H1 (cell line): ENCODE measurements at regions not wholly inside any gene's neighbourhood (a gene's known extent, or its start where the extent isn't known, plus 50 kb on each side); places are given as distances from the start of the nearest gene placed in this dataset.

Source experiments
- CTCF ChIA-PET: fragments of 300-600 bp; sonication (Branson Sonifier 250); formaldehyde crosslinking; loops from one replicate; lab custom pipeline; 2021; ENCODE audit not compliant: partially characterized antibody; lab: Charles Lee
- POLR2A ChIA-PET: fragments of 300-600 bp; sonication (Branson Sonifier 250); formaldehyde crosslinking; loops from one replicate; lab custom pipeline; 2021; ENCODE audit warnings: inconsistent platforms; ENCODE audit not compliant: partially characterized antibody; lab: Charles Lee
- DNase-seq, 2 experiments: peaks; one replicate each; pipeline versions ENCODE4 v3.0.0 to v3.0.0-alpha.2; 2010 to 2022; ENCODE audit warnings: low spot score in 2 of 2, low read depth in 1 of 2, mixed read lengths in 1 of 2
- FAIRE-seq: peaks from 2 replicates; lab custom pipeline; 2011; peaks lifted over from hg19 to GRCh38; lab: Jason Lieb, UNC
- H2AFZ ChIP-seq: 2 replicates; pipeline ENCODE4 v1.8.1; 2012; ENCODE audit warnings: low read length, inconsistent platforms
- H2AK5ac ChIP-seq: 2 replicates; pipeline ENCODE4 v1.6.1; 2013; ENCODE audit warnings: low read depth, low read length
- H2BK120ac ChIP-seq: replicated peaks from 2 replicates; pipeline ENCODE3; 2013; ENCODE audit warnings: low read depth, low read length, inconsistent platforms
- H2BK12ac ChIP-seq: 2 replicates; pipeline ENCODE4 v1.6.1; 2013; ENCODE audit warnings: low read depth, low read length
- H2BK15ac ChIP-seq: 2 replicates; pipeline ENCODE4 v1.6.1; 2013; ENCODE audit warnings: low read length
- H2BK20ac ChIP-seq: 2 replicates; pipeline ENCODE4 v1.6.1; 2013; ENCODE audit warnings: low read length
- H2BK5ac ChIP-seq: 2 replicates; pipeline ENCODE4 v1.6.1; 2013; ENCODE audit warnings: low read depth, low read length
- H3K14ac ChIP-seq: 2 replicates; pipeline ENCODE4 v1.6.1; 2013; ENCODE audit warnings: inconsistent platforms; ENCODE audit not compliant: insufficient read length
- H3K18ac ChIP-seq: 2 replicates; pipeline ENCODE4 v1.6.1; 2013; ENCODE audit warnings: low read length; ENCODE audit errors: extremely low read depth
- H3K23ac ChIP-seq: 2 replicates; pipeline ENCODE4 v1.6.1; 2013; ENCODE audit warnings: inconsistent platforms; ENCODE audit not compliant: insufficient read length
- H3K23me2 ChIP-seq: 2 replicates; pipeline ENCODE4 v1.6.1; 2013; ENCODE audit warnings: low read depth, low read length
- H3K27ac ChIP-seq: 2 replicates; pipeline ENCODE4 v1.6.1; 2011; ENCODE audit warnings: low read depth, low read length, inconsistent platforms
- H3K27me3 ChIP-seq, 4 experiments: replicated peaks in 1 of 4; 1 replicate in 1 of 4; 2 replicates in 3 of 4; pipeline versions ENCODE4 v1.6.1 to v1.8.1; 2011 to 2013; ENCODE audit warnings: low read length in 3 of 4, mild to moderate bottlenecking in 3 of 4, inconsistent platforms in 2 of 4, mixed read lengths in 2 of 4, moderate library complexity in 1 of 4; ENCODE audit not compliant: control insufficient read depth in 3 of 4, insufficient read depth in 3 of 4; ENCODE audit errors: extremely low read depth in 1 of 4
- H3K36me3 ChIP-seq, 4 experiments: 2 replicates each; pipeline versions ENCODE4 v1.6.1 to v1.8.1; 2011 to 2013; ENCODE audit warnings: mild to moderate bottlenecking in 4 of 4, low read length in 3 of 4, moderate library complexity in 2 of 4, control low read depth in 1 of 4, inconsistent platforms in 1 of 4; ENCODE audit not compliant: insufficient read depth in 4 of 4, control insufficient read depth in 2 of 4
- H3K4ac ChIP-seq: replicated peaks from 2 replicates; pipeline ENCODE3; 2013; ENCODE audit warnings: low read length, low read depth, mixed read lengths, inconsistent platforms; ENCODE audit not compliant: insufficient read length
- H3K4me1 ChIP-seq, 4 experiments: replicated peaks in 1 of 4; 1 replicate in 1 of 4; 2 replicates in 3 of 4; pipeline versions ENCODE4 v1.6.1 to v1.8.1; 2011 to 2013; ENCODE audit warnings: low read length in 3 of 4, inconsistent platforms in 2 of 4, mixed read lengths in 1 of 4; ENCODE audit not compliant: insufficient read depth in 4 of 4, control insufficient read depth in 3 of 4
- H3K4me2 ChIP-seq, 2 experiments: 2 replicates each; pipeline versions ENCODE4 v1.6.1 to v1.8.1; 2011 to 2013; ENCODE audit warnings: low read depth in 2 of 2, low read length in 2 of 2, control low read depth in 1 of 2, inconsistent platforms in 1 of 2, mild to moderate bottlenecking in 1 of 2; ENCODE audit not compliant: insufficient read depth in 1 of 2
- H3K4me3 ChIP-seq, 4 experiments: fragments of 200-600, 300-600 bp in 1 of 4; sonication (generic), shearing (Covaris generic), sonication (Bioruptor Twin) in 1 of 4; 2 replicates each; pipeline versions ENCODE4 v1.5.1 to v1.8.1; 2011 to 2016; ENCODE audit warnings: low read length in 4 of 4, low read depth in 3 of 4, control low read depth in 2 of 4, inconsistent platforms in 2 of 4, mild to moderate bottlenecking in 2 of 4, mixed read lengths in 1 of 4, moderate library complexity in 1 of 4; ENCODE audit not compliant: insufficient read depth in 2 of 4; ENCODE audit errors: extremely low read depth in 1 of 4
- H3K56ac ChIP-seq: replicated peaks from 2 replicates; pipeline ENCODE3; 2013; ENCODE audit warnings: low read depth, mild to moderate bottlenecking, mixed read lengths, low read length, inconsistent platforms; ENCODE audit not compliant: insufficient read length
- H3K79me1 ChIP-seq: 2 replicates; pipeline ENCODE4 v1.6.1; 2013; ENCODE audit warnings: low read depth, low read length, control low read depth
- H3K79me2 ChIP-seq, 2 experiments: 2 replicates each; pipeline versions ENCODE4 v1.6.1 to v1.8.1; 2012 to 2013; ENCODE audit warnings: low read length in 2 of 2, mild to moderate bottlenecking in 2 of 2, inconsistent platforms in 1 of 2; ENCODE audit not compliant: insufficient read depth in 2 of 2, control insufficient read depth in 1 of 2
- H3K9ac ChIP-seq, 4 experiments: replicated peaks in 1 of 4; 1 replicate in 1 of 4; 2 replicates in 3 of 4; pipeline versions ENCODE4 v1.6.1 to v1.8.1; 2011 to 2013; ENCODE audit warnings: low read depth in 3 of 4, low read length in 3 of 4, control low read depth in 2 of 4, mild to moderate bottlenecking in 2 of 4, moderate library complexity in 2 of 4, inconsistent platforms in 1 of 4; ENCODE audit errors: extremely low read depth in 1 of 4
- H3K9me3 ChIP-seq, 2 experiments: 2 replicates each; pipeline versions ENCODE4 v1.6.1 to v1.8.1; 2012 to 2013; ENCODE audit warnings: mild to moderate bottlenecking in 2 of 2, moderate library complexity in 2 of 2, control low read depth in 1 of 2, inconsistent platforms in 1 of 2, low read depth in 1 of 2, low read length in 1 of 2, mixed read lengths in 1 of 2; ENCODE audit not compliant: insufficient read depth in 2 of 2
- H4K20me1 ChIP-seq, 2 experiments: replicated peaks in 1 of 2; 2 replicates each; pipeline versions ENCODE3 to v1.8.1; 2011 to 2013; ENCODE audit warnings: inconsistent platforms in 2 of 2, low read length in 2 of 2, mild to moderate bottlenecking in 1 of 2; ENCODE audit not compliant: insufficient read depth in 2 of 2, control insufficient read depth in 1 of 2
- H4K5ac ChIP-seq: 2 replicates; pipeline ENCODE4 v1.6.1; 2013; ENCODE audit warnings: low read length, low read depth, mixed read lengths, inconsistent platforms; ENCODE audit not compliant: insufficient read length
- H4K8ac ChIP-seq: 2 replicates; pipeline ENCODE4 v1.8.0; 2013; ENCODE audit warnings: mild to moderate bottlenecking, moderate library complexity, low read length, inconsistent platforms; ENCODE audit not compliant: insufficient read depth; ENCODE audit errors: extremely low read depth
- H4K91ac ChIP-seq: replicated peaks from 2 replicates; pipeline ENCODE3; 2013; ENCODE audit warnings: low read length, mixed read lengths, inconsistent platforms; ENCODE audit not compliant: insufficient read length
- ASH2L ChIP-seq: fragments of 200-600, 300-600 bp; sonication (generic); IDR thresholded peaks from one replicate; pipeline ENCODE4 v1.7.1; 2017; ENCODE audit warnings: low read length
- TCF12 ChIP-seq: IDR thresholded peaks from 2 replicates; pipeline ENCODE4 v1.6.1; 2011; ENCODE audit warnings: low read depth, mild to moderate bottlenecking, low read length
- WGBS, 2 experiments: shearing (Covaris generic) in 1 of 2; methylation state at CpG; one replicate each; pipeline versions ENCODE4 v1.1.6 to v1.1.7; 2013 to 2015; ENCODE audit warnings: low lambda C conversion rate in 2 of 2, mixed read lengths in 2 of 2, inconsistent platforms in 1 of 2, low coverage in 1 of 2, missing lambda C conversion rate in 1 of 2; ENCODE audit not compliant: insufficient replicate concordance in 2 of 2, insufficient coverage in 1 of 2, insufficient read length in 1 of 2; ENCODE audit errors: extremely low coverage in 1 of 2, missing lambda C conversion rate in 1 of 2; 5-methylcytosine and 5-hydroxymethylcytosine counted together

DNA sequence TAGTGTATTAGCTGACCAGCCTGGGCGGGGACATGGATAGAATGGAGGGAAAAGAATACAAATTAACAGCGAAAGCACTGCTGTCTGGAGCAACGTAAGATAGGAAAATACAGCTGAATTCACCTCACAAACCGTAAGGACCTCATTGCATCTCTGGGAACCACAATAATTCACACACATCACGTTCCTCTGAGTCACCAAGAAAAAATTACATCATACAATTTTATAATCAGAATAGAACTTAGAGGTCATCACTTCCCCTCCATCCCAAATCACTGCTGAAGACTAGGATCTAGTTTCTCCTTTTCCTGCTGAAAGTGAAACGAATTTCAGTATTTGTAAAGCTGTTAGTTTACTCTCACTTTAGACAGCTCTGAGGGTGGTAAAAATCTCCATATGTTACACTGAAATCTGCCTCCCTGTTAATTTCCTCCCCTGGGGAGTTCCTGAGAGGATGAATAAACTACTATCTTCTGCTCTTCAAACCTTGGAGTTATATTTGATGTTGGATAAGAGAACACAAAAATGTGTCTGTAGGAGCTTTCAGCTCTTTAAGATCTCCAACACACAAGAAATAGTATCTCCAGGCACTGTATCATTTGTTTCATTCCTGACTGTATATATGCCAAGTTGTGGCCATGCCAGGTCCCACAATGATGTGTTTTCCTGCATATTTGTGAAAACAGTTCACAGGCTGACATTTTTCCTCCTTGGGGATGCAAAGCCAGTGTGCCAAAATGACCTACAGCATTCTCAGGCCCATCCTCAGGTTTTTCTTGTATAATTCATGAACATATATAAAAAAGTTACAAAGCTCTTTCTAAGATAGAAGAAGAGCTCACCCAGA lies 63.8 kb upstream of the SSTR1 start:
- Histone ChIP-seq H2BK20ac (no peak overlapping the region), H3K27ac (no peak overlapping the region; the same call in 1 of the 2 replicates), H2BK12ac (peak overlapping the region; percentile 89), H3K4me1 (peaks cover 2 to 12% (median 7%) of the 10 kb centered on the region in 4 experiments; a peak in 4 of 7 replicates), H3K14ac (no peak overlapping the region), H2BK5ac (peak overlapping the region; percentile 55; the same call in 1 of the 2 replicates), H3K23me2 (no peaks in the 10 kb centered on the region), H3K18ac (peak overlapping the region; percentile 63), H4K20me1 (no peaks in the 10 kb centered on the region), H3K9me3 (no peaks in the 10 kb centered on the region), H3K9ac (no peak overlapping the region), H3K79me2 (no peaks in the 10 kb centered on the region), H4K5ac (peak overlapping the region; percentile 57), H2BK15ac (0 out of 2 replicates have a peak overlapping the region, but pooled peaks have one; percentile 13), H3K36me3 (no peaks in the 10 kb centered on the region), H3K23ac (no peak overlapping the region), H2AK5ac (no peak overlapping the region), H3K4ac (no peak overlapping the region), H2AFZ (no peak overlapping the region), H3K79me1 (no peaks in the 10 kb centered on the region), H4K8ac (no peak overlapping the region), H3K4me3 (peak overlapping the region in 1 of 4 experiments; percentile 22; a peak in 1 of 8 replicates), H4K91ac (peak overlapping the region; percentile 18), H3K27me3 (no peaks in the 10 kb centered on the region), H3K56ac (no peak overlapping the region), H2BK120ac (peak overlapping the region; percentile 70), H3K4me2 (peak overlapping the region; percentile 5 to 53; a peak in 3 of 4 replicates)
- no peak for DNase-seq
- TF ChIP-seq TCF12, result no peak
- TF ChIP-seq ASH2L, result peak; percentile 30
- ChIA-PET POLR2A (interaction anchor here (0.8 to 2.4 kb wide), 6 partner anchors 11 to 57 kb away, joined by 3 to 12 read pairs (median 4); no protein-coding TSS in a partner anchor), CTCF (interaction anchor here (0.8 to 1.4 kb wide), 6 partner anchors 9 to 158 kb away, joined by 3 to 5 read pairs (median 3); no protein-coding TSS in a partner anchor)
- FAIRE-seq, result peak; percentile 39
- 56% methylated on average over 6 of the region's 6 CpGs; no CpG with 5 or more reads in 1 of the 2 experiments for WGBS, 2 experiments
